ENCODE measurements at regions not wholly inside any gene's neighbourhood (a gene's known extent, or its start where the extent isn't known, plus 50 kb on each side); places are given as distances from the start of the nearest gene placed in this dataset.

DNA sequence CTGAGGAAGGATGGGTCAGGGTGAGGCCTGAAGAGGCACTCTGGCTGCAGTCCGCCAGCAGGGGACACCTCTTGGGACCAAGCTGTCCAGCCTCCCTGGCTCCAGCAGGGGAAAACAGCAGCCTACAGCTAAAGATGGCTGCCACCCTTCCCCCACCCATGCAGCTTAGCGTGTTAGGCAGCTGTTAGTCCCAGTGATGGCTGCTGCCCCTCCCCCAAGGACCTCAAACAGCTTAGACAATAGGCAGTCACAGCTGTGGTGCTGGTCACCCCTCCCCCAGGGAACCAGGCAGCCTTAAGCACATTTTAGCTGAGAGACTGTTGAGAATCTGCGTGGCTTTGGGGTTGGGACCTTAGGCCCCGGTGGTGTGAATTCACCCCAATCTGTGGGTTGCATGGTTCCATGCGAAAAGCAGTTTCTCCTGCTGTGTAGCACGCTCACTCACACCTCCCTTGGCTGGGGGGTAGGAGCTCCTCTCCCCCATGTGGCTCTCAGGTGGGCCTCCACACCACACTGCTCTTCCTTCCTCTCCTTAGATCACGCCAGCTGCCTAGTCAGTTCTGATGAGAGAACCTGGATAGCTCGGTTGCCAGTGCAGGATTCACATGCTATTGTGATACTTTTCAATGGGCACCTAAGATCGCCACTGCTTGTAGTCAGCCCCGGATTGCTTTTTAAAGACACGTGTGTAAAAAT lies 140.5 kb upstream of the CADPS start:
- H3K4me3 ChIP-seq (ENCODE audit: insufficient read depth, low read depth, low read length) = no peak overlapping the region
- H3K27ac ChIP-seq (ENCODE audit: low read depth, low read length) = no peak overlapping the region
- H3K36me3 Mint-ChIP-seq (ENCODE audit: low read depth, unreplicated experiment) = no peaks in the 10 kb centered on the region
- H3K4me2 ChIP-seq (ENCODE audit: low read length) = no peak overlapping the region
- H3K27me3 Mint-ChIP-seq (ENCODE audit: low read depth, unreplicated experiment) = no peaks in the 10 kb centered on the region
- no peaks in the 10 kb centered on the region for H3K9me3 ChIP-seq (ENCODE audit: insufficient read depth, low read depth, low read length)
- H4K20me1 ChIP-seq (ENCODE audit: insufficient read depth, low read length) = no peaks in the 10 kb centered on the region
- TF ChIP-seq, protein P1, sequence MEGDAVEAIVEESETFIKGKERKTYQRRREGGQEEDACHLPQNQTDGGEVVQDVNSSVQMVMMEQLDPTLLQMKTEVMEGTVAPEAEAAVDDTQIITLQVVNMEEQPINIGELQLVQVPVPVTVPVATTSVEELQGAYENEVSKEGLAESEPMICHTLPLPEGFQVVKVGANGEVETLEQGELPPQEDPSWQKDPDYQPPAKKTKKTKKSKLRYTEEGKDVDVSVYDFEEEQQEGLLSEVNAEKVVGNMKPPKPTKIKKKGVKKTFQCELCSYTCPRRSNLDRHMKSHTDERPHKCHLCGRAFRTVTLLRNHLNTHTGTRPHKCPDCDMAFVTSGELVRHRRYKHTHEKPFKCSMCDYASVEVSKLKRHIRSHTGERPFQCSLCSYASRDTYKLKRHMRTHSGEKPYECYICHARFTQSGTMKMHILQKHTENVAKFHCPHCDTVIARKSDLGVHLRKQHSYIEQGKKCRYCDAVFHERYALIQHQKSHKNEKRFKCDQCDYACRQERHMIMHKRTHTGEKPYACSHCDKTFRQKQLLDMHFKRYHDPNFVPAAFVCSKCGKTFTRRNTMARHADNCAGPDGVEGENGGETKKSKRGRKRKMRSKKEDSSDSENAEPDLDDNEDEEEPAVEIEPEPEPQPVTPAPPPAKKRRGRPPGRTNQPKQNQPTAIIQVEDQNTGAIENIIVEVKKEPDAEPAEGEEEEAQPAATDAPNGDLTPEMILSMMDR (IDR thresholded peaks at IDR 0.05; ENCODE audit: insufficient read depth, low read depth, low read length) = no peak
- TF ChIP-seq EZH2 (IDR thresholded peaks at IDR 0.05; ENCODE audit: insufficient read depth, low read length) = no peak
- H3K27me3 ChIP-seq (ENCODE audit: insufficient read depth, low read length) = no peaks in the 10 kb centered on the region
- H3K36me3 ChIP-seq (ENCODE audit: insufficient read depth, low read length) = no peaks in the 10 kb centered on the region
- peaks cover 5% of the 10 kb centered on the region for H3K9me3 Mint-ChIP-seq (ENCODE audit: unreplicated experiment)
- no peaks in the 10 kb centered on the region for H3K79me2 ChIP-seq (ENCODE audit: insufficient read depth, low read length)
- FAIRE-seq (no peak), DNase-seq (ENCODE audit: low read depth) (no peak)
- no peak overlapping the region for H3K9ac ChIP-seq (ENCODE audit: low read length)
- no peak overlapping the region for H3K4me3 Mint-ChIP-seq (ENCODE audit: unreplicated experiment)
- no peaks in the 10 kb centered on the region for H3K4me1 ChIP-seq (ENCODE audit: insufficient read depth, low read length)
- no peak overlapping the region for H3K27ac Mint-ChIP-seq (ENCODE audit: unreplicated experiment)
- H2AFZ ChIP-seq (ENCODE audit: low read depth, low read length) = no peak overlapping the region
- peaks cover 5% of the 10 kb centered on the region for H3K4me1 Mint-ChIP-seq (ENCODE audit: low read depth, unreplicated experiment)

DNA sequence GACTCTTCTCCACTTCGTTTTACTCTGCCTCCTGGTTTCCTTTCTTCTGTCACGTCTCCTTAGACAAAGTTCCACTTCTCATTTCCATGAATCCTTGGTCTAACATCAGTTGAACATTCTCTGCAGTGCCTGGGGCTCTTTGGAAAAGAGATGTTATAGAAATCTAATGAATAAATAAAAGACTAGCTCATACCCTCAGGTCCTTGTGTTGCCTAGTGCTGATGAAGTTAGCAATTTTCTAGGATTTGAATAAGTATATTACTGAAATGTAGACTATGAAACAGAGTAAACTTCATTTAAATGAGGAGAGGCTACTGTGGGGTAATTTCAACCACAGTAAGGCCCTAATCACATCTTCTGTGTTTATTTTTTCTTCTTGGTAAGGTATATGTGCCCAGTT lies 146.9 kb upstream of the CADPS start:
- TF ChIP-seq, protein P1 (IDR thresholded peaks at IDR 0.05; ENCODE audit: insufficient read depth, low read depth, low read length) = no peak
- TF ChIP-seq EZH2 (IDR thresholded peaks at IDR 0.05; ENCODE audit: insufficient read depth, low read length) = no peak
- H3K4me2 ChIP-seq (ENCODE audit: low read length) = no peak overlapping the region
- no peaks in the 10 kb centered on the region for H3K79me2 ChIP-seq (ENCODE audit: insufficient read depth, low read length)
- no peak for DNase-seq (ENCODE audit: low read depth)
- Mint-ChIP-seq H3K27me3 (ENCODE audit: low read depth, unreplicated experiment) (no peaks in the 10 kb centered on the region), H3K4me1 (ENCODE audit: low read depth, unreplicated experiment) (no peaks in the 10 kb centered on the region), H3K36me3 (ENCODE audit: low read depth, unreplicated experiment) (no peaks in the 10 kb centered on the region), H3K4me3 (ENCODE audit: unreplicated experiment) (no peak overlapping the region), H3K9me3 (ENCODE audit: unreplicated experiment) (peaks cover 4% of the 10 kb centered on the region), H3K27ac (ENCODE audit: unreplicated experiment) (no peak overlapping the region)
- no peak for FAIRE-seq
- H3K27me3 ChIP-seq (ENCODE audit: insufficient read depth, low read length) = no peaks in the 10 kb centered on the region
- no peak overlapping the region for H3K9ac ChIP-seq (ENCODE audit: low read length)
- H3K4me1 ChIP-seq (ENCODE audit: insufficient read depth, low read length) = no peaks in the 10 kb centered on the region
- no peaks in the 10 kb centered on the region for H3K36me3 ChIP-seq (ENCODE audit: insufficient read depth, low read length)
- no peak overlapping the region for H3K4me3 ChIP-seq (ENCODE audit: insufficient read depth, low read depth, low read length)
- no peak overlapping the region for H2AFZ ChIP-seq (ENCODE audit: low read depth, low read length)
- H3K27ac ChIP-seq (ENCODE audit: low read depth, low read length) = no peak overlapping the region
- no peaks in the 10 kb centered on the region for H4K20me1 ChIP-seq (ENCODE audit: insufficient read depth, low read length)
- H3K9me3 ChIP-seq (ENCODE audit: insufficient read depth, low read depth, low read length) = no peaks in the 10 kb centered on the region

DNA sequence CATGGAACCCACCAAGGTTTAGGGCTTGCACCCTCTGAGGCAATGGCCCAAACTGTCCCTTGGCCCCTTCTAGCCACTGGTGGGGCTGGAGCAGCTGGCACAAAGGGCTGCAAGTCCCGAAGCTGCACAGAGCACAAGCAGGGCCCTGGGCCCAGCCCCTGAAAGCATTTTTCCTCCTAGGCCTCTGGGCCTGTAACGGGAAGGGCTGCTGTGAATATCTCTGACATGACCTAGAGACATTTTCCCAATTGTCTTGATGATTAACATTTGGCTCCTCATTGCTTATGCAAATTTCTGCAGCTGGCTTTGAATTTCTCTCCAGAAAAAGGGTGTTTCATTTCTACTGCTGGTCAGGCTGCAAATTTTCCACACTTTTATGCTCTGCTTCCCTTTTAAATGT lies 151.5 kb upstream of the CADPS start:
- H3K36me3 ChIP-seq (ENCODE audit: insufficient read depth, low read length) = no peaks in the 10 kb centered on the region
- no peak overlapping the region for H3K4me2 ChIP-seq (ENCODE audit: low read length)
- no peaks in the 10 kb centered on the region for H3K79me2 ChIP-seq (ENCODE audit: insufficient read depth, low read length)
- TF ChIP-seq EZH2 (IDR thresholded peaks at IDR 0.05; ENCODE audit: insufficient read depth, low read length) = no peak
- TF ChIP-seq, protein P1 (IDR thresholded peaks at IDR 0.05; ENCODE audit: insufficient read depth, low read depth, low read length) = no peak
- H3K9me3 ChIP-seq (ENCODE audit: insufficient read depth, low read depth, low read length) = no peaks in the 10 kb centered on the region
- Mint-ChIP-seq H3K9me3 (ENCODE audit: unreplicated experiment) (peaks cover 5% of the 10 kb centered on the region), H3K27ac (ENCODE audit: unreplicated experiment) (no peak overlapping the region), H3K4me1 (ENCODE audit: low read depth, unreplicated experiment) (no peaks in the 10 kb centered on the region), H3K4me3 (ENCODE audit: unreplicated experiment) (no peak overlapping the region), H3K36me3 (ENCODE audit: low read depth, unreplicated experiment) (no peaks in the 10 kb centered on the region), H3K27me3 (ENCODE audit: low read depth, unreplicated experiment) (no peaks in the 10 kb centered on the region)
- no peak for FAIRE-seq
- no peak overlapping the region for H3K9ac ChIP-seq (ENCODE audit: low read length)
- H3K27me3 ChIP-seq (ENCODE audit: insufficient read depth, low read length) = no peaks in the 10 kb centered on the region
- H3K4me1 ChIP-seq (ENCODE audit: insufficient read depth, low read length) = no peaks in the 10 kb centered on the region
- H4K20me1 ChIP-seq (ENCODE audit: insufficient read depth, low read length) = no peaks in the 10 kb centered on the region
- H2AFZ ChIP-seq (ENCODE audit: low read depth, low read length) = no peak overlapping the region
- DNase-seq (ENCODE audit: low read depth) = no peak
- H3K27ac ChIP-seq (ENCODE audit: low read depth, low read length) = no peak overlapping the region
- H3K4me3 ChIP-seq (ENCODE audit: insufficient read depth, low read depth, low read length) = no peak overlapping the region
